ENCODE measurements at regions not wholly inside any gene's neighbourhood (a gene's known extent, or its start where the extent isn't known, plus 50 kb on each side); places are given as distances from the start of the nearest gene placed in this dataset.

GRCh38 chr20:60288945-60289344 lies 330.7 kb downstream of the CDH26 start:
- TF ChIP-seq CTCF (conservative IDR thresholded peaks at IDR 0.05), result no peak
- no peak for TF ChIP-seq ZFX (IDR thresholded peaks at IDR 0.05)
